ENCODE measurements at regions not wholly inside any gene's neighbourhood (a gene's known extent, or its start where the extent isn't known, plus 50 kb on each side); places are given as distances from the start of the nearest gene placed in this dataset.

- DNase-seq (ENCODE audit: low spot score in 2 of 2): no peak
- H3K4me3 ChIP-seq: no peak overlapping the region
These were observed 114.3 kb downstream of the C1D start for GRCh38 chr2:67948506-67948905.

GRCh38 chr2:67950018-67950417 is 112.8 kb downstream of the C1D start:
- DNase-seq (ENCODE audit: low spot score in 2 of 2): no peak
- H3K4me1 ChIP-seq: no peaks in the 10 kb centered on the region
- no peaks in the 10 kb centered on the region for H3K36me3 ChIP-seq
- no peak overlapping the region for H3K27ac ChIP-seq
- H3K9me3 ChIP-seq: no peaks in the 10 kb centered on the region
- no peak for TF ChIP-seq EP300 (IDR thresholded peaks at IDR 0.05)
- TF ChIP-seq CTCF (IDR thresholded peaks at IDR 0.05): no peak
- no peak for TF ChIP-seq POLR2A (IDR thresholded peaks at IDR 0.05)
- no peaks in the 10 kb centered on the region for H3K27me3 ChIP-seq
- H3K4me3 ChIP-seq: no peak overlapping the region
- WGBS, 2 donors: 62 to 69% methylated on average over 2 of the region's 2 CpGs

More at GRCh38 chr2:67948506-67948905, 114.3 kb downstream of the C1D start:
- no peaks in the 10 kb centered on the region for H3K27me3 ChIP-seq
- 92 to 93% methylated on average over 4 of the region's 4 CpGs for WGBS, 2 donors
- H3K36me3 ChIP-seq: no peaks in the 10 kb centered on the region
- TF ChIP-seq EP300 (IDR thresholded peaks at IDR 0.05) (no peak), CTCF (IDR thresholded peaks at IDR 0.05) (no peak), POLR2A (IDR thresholded peaks at IDR 0.05) (no peak)
- H3K4me1 ChIP-seq: no peaks in the 10 kb centered on the region
- no peaks in the 10 kb centered on the region for H3K9me3 ChIP-seq
- no peak overlapping the region for H3K27ac ChIP-seq

GRCh38 chr2:67950919-67951318 is 111.9 kb downstream of the C1D start:
- Histone ChIP-seq H3K4me3 (no peak overlapping the region), H3K4me1 (no peaks in the 10 kb centered on the region), H3K27ac (no peak overlapping the region), H3K36me3 (no peaks in the 10 kb centered on the region), H3K27me3 (no peaks in the 10 kb centered on the region), H3K9me3 (no peaks in the 10 kb centered on the region)
- TF ChIP-seq CTCF (IDR thresholded peaks at IDR 0.05) (no peak), EP300 (IDR thresholded peaks at IDR 0.05) (no peak), POLR2A (IDR thresholded peaks at IDR 0.05) (no peak)
- WGBS, 2 donors: 44 to 50% methylated on average over 2 of the region's 2 CpGs
- no peak for DNase-seq (ENCODE audit: low spot score in 2 of 2)

- TF ChIP-seq CTCF (IDR thresholded peaks at IDR 0.05) (no peak), POLR2A (IDR thresholded peaks at IDR 0.05) (no peak), EP300 (IDR thresholded peaks at IDR 0.05) (no peak)
- H3K9me3 ChIP-seq: no peaks in the 10 kb centered on the region
- H3K27ac ChIP-seq: no peak overlapping the region
These were observed 110.7 kb downstream of the C1D start for GRCh38 chr2:67952066-67952465.

GRCh38 chr2:67954093-67954748 is 108.6 kb downstream of the C1D start:
- DNase-seq (ENCODE audit: low spot score in 2 of 2): no peak
- TF ChIP-seq POLR2A (IDR thresholded peaks at IDR 0.05) (no peak), CTCF (IDR thresholded peaks at IDR 0.05) (no peak), EP300 (IDR thresholded peaks at IDR 0.05) (no peak)
- H3K27ac ChIP-seq: no peak overlapping the region
- H3K27me3 ChIP-seq: no peaks in the 10 kb centered on the region
- no peak overlapping the region for H3K4me3 ChIP-seq
- 62 to 64% methylated on average over 6 of the region's 6 CpGs for WGBS, 2 donors
- H3K36me3 ChIP-seq: no peaks in the 10 kb centered on the region
- peaks cover 0 to 12% (median 0%) of the 10 kb centered on the region in 4 donors for H3K9me3 ChIP-seq
- H3K4me1 ChIP-seq: no peaks in the 10 kb centered on the region

More at GRCh38 chr2:67952066-67952465, 110.7 kb downstream of the C1D start:
- 85 to 87% methylated on average over 4 of the region's 4 CpGs for WGBS, 2 donors
- DNase-seq (ENCODE audit: low spot score in 2 of 2): no peak
- no peaks in the 10 kb centered on the region for H3K4me1 ChIP-seq
- H3K36me3 ChIP-seq: no peaks in the 10 kb centered on the region
- H3K27me3 ChIP-seq: no peaks in the 10 kb centered on the region
- no peak overlapping the region for H3K4me3 ChIP-seq

Measured in tibial nerve (tissue), 4 donors.